Neural progenitor cell (in vitro differentiated cells): ENCODE measurements at regions not wholly inside any gene's neighbourhood (a gene's known extent, or its start where the extent isn't known, plus 50 kb on each side); places are given as distances from the start of the nearest gene placed in this dataset.

Source experiments
- DNase-seq: peaks from one replicate; pipeline ENCODE4 v3.0.0-alpha.2; 2016; ENCODE audit warnings: low spot score
- H2AFZ ChIP-seq: fragments of 200-600 bp; sonication (generic); replicated peaks from 2 replicates; pipeline ENCODE4 v1.6.1; 2016; ENCODE audit warnings: antibody characterized with exemption
- H3F3A ChIP-seq: fragments of 200-600 bp; sonication (generic); 2 replicates; pipeline ENCODE4 v1.6.1; 2016; ENCODE audit warnings: antibody characterized with exemption, low read depth
- H3K27ac ChIP-seq: fragments of 200-600 bp; sonication (generic); 2 replicates; pipeline ENCODE4 v1.5.1; 2016; ENCODE audit warnings: mild to moderate bottlenecking
- H3K27me3 ChIP-seq: fragments of 200-600 bp; sonication (generic); 2 replicates; pipeline ENCODE4 v1.6.1; 2016; ENCODE audit warnings: mild to moderate bottlenecking, moderate library complexity
- H3K36me3 ChIP-seq: fragments of 200-600 bp; sonication (generic); 2 replicates; pipeline ENCODE4 v1.5.1; 2016
- H3K4me1 ChIP-seq: fragments of 200-600 bp; sonication (generic); 2 replicates; pipeline ENCODE4 v1.6.1; 2016; ENCODE audit warnings: mixed run types
- H3K4me2 ChIP-seq: fragments of 200-600 bp; sonication (generic); 2 replicates; pipeline ENCODE4 v1.6.1; 2016
- H3K4me3 ChIP-seq: fragments of 200-600 bp; sonication (generic); 2 replicates; pipeline ENCODE4 v1.5.1; 2016
- H3K79me2 ChIP-seq: fragments of 200-600 bp; sonication (generic); 2 replicates; pipeline ENCODE4 v1.6.1; 2016; ENCODE audit warnings: low read depth
- H3K9ac ChIP-seq: fragments of 200-600 bp; sonication (generic); 2 replicates; pipeline ENCODE4 v1.6.1; 2016
- H3K9me3 ChIP-seq: fragments of 200-600 bp; sonication (generic); 2 replicates; pipeline ENCODE4 v1.5.1; 2016; ENCODE audit warnings: low read depth
- H4K20me1 ChIP-seq: fragments of 200-600 bp; sonication (generic); 2 replicates; pipeline ENCODE4 v1.6.1; 2016; ENCODE audit warnings: low read depth
- H3K27ac Mint-ChIP-seq: 3 replicates; pipeline ENCODE4 v1.8.0; 2021; ENCODE audit warnings: mixed read lengths
- H3K27me3 Mint-ChIP-seq: 2 replicates; pipeline ENCODE4 v1.8.0; 2022; ENCODE audit warnings: low read depth, mild to moderate bottlenecking, inconsistent platforms, moderate library complexity, mixed read lengths; ENCODE audit not compliant: insufficient read depth
- H3K36me3 Mint-ChIP-seq: 3 replicates; pipeline ENCODE4 v1.8.0; 2021; ENCODE audit warnings: mixed read lengths
- H3K4me1 Mint-ChIP-seq: 3 replicates; pipeline ENCODE4 v1.8.0; 2021; ENCODE audit warnings: mixed read lengths
- H3K4me3 Mint-ChIP-seq: 3 replicates; pipeline ENCODE4 v1.8.0; 2021; ENCODE audit warnings: mild to moderate bottlenecking, moderate library complexity, mixed read lengths
- H3K9me3 Mint-ChIP-seq: 3 replicates; pipeline ENCODE4 v1.8.0; 2020; ENCODE audit warnings: mixed read lengths
- EZH2 ChIP-seq: fragments of 200-600 bp; sonication (generic); IDR thresholded peaks from 2 replicates; pipeline ENCODE4 v1.6.1; 2017; ENCODE audit warnings: antibody characterized with exemption, mild to moderate bottlenecking, moderate library complexity
- EZH2phosphoT487 ChIP-seq: fragments of 200-600 bp; sonication (generic); IDR thresholded peaks from 2 replicates; pipeline ENCODE4 v1.6.1; 2017; ENCODE audit warnings: antibody characterized with exemption
- TF ChIP-seq, protein P1 (sequence below): fragments of 200-600 bp; sonication (generic); IDR thresholded peaks from 2 replicates; pipeline ENCODE4 v1.5.1; 2017; ENCODE audit warnings: antibody characterized with exemption, mild to moderate bottlenecking

GRCh38 chr5:3127423-3127911 lies 376.0 kb upstream of the IRX2 start:
- H3K79me2 ChIP-seq: no peaks in the 10 kb centered on the region
- no peaks in the 10 kb centered on the region for H3K36me3 ChIP-seq
- Mint-ChIP-seq H3K4me1 (peaks cover 32% of the 10 kb centered on the region), H3K36me3 (no peaks in the 10 kb centered on the region), H3K9me3 (peaks cover 3% of the 10 kb centered on the region), H3K27me3 (peaks cover 26% of the 10 kb centered on the region), H3K27ac (no peak overlapping the region), H3K4me3 (no peak overlapping the region)
- peaks cover 27% of the 10 kb centered on the region for H3K4me1 ChIP-seq
- no peak overlapping the region for H3K4me3 ChIP-seq
- TF ChIP-seq EZH2phosphoT487 (no peak), EZH2 (no peak)
- TF ChIP-seq, protein P1, sequence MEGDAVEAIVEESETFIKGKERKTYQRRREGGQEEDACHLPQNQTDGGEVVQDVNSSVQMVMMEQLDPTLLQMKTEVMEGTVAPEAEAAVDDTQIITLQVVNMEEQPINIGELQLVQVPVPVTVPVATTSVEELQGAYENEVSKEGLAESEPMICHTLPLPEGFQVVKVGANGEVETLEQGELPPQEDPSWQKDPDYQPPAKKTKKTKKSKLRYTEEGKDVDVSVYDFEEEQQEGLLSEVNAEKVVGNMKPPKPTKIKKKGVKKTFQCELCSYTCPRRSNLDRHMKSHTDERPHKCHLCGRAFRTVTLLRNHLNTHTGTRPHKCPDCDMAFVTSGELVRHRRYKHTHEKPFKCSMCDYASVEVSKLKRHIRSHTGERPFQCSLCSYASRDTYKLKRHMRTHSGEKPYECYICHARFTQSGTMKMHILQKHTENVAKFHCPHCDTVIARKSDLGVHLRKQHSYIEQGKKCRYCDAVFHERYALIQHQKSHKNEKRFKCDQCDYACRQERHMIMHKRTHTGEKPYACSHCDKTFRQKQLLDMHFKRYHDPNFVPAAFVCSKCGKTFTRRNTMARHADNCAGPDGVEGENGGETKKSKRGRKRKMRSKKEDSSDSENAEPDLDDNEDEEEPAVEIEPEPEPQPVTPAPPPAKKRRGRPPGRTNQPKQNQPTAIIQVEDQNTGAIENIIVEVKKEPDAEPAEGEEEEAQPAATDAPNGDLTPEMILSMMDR: no peak
- H2AFZ ChIP-seq: no peak overlapping the region
- no peak for DNase-seq
- H3K27me3 ChIP-seq: peaks cover 12% of the 10 kb centered on the region
- H3F3A ChIP-seq: peaks cover 31% of the 10 kb centered on the region
- H3K9me3 ChIP-seq: no peaks in the 10 kb centered on the region
- H4K20me1 ChIP-seq: peaks cover 15% of the 10 kb centered on the region
- no peak overlapping the region for H3K27ac ChIP-seq
- H3K4me2 ChIP-seq: no peak overlapping the region
- H3K9ac ChIP-seq: no peak overlapping the region

GRCh38 chr5:3126639-3127038 lies 375.2 kb upstream of the IRX2 start:
- no peak for DNase-seq
- Histone ChIP-seq H4K20me1 (peaks cover 22% of the 10 kb centered on the region), H3K9ac (no peak overlapping the region), H2AFZ (no peak overlapping the region), H3K4me2 (no peak overlapping the region), H3K36me3 (no peaks in the 10 kb centered on the region), H3K9me3 (no peaks in the 10 kb centered on the region), H3K4me1 (peaks cover 36% of the 10 kb centered on the region), H3K4me3 (no peak overlapping the region), H3F3A (peaks cover 40% of the 10 kb centered on the region), H3K27ac (no peak overlapping the region), H3K27me3 (peaks cover 20% of the 10 kb centered on the region), H3K79me2 (no peaks in the 10 kb centered on the region)
- H3K27me3 Mint-ChIP-seq: peaks cover 29% of the 10 kb centered on the region
- peaks cover 39% of the 10 kb centered on the region for H3K4me1 Mint-ChIP-seq
- H3K9me3 Mint-ChIP-seq: peaks cover 3% of the 10 kb centered on the region
- TF ChIP-seq EZH2 (no peak), EZH2phosphoT487 (no peak)
- TF ChIP-seq, protein P1: no peak
- H3K36me3 Mint-ChIP-seq: no peaks in the 10 kb centered on the region
- no peak overlapping the region for H3K4me3 Mint-ChIP-seq
- no peak overlapping the region for H3K27ac Mint-ChIP-seq

- peak overlapping the region; percentile 75 for H3K4me2 ChIP-seq
- H3K9me3 Mint-ChIP-seq: peaks cover 3% of the 10 kb centered on the region
- DNase-seq: no peak
- peaks cover 38% of the 10 kb centered on the region for H3K27me3 ChIP-seq
- TF ChIP-seq, protein P1: no peak
- TF ChIP-seq EZH2 (no peak), EZH2phosphoT487 (no peak)
- H3K4me1 Mint-ChIP-seq: peaks cover 60% of the 10 kb centered on the region
- no peak overlapping the region for H2AFZ ChIP-seq
- H4K20me1 ChIP-seq: peaks cover 45% of the 10 kb centered on the region
- peaks cover 56% of the 10 kb centered on the region for H3K4me1 ChIP-seq
- no peaks in the 10 kb centered on the region for H3K36me3 ChIP-seq
- H3F3A ChIP-seq: peaks cover 62% of the 10 kb centered on the region
- no peak overlapping the region for H3K9ac ChIP-seq
- no peaks in the 10 kb centered on the region for H3K9me3 ChIP-seq
- no peak overlapping the region for H3K4me3 ChIP-seq
- H3K27ac Mint-ChIP-seq: no peak overlapping the region
- H3K27me3 Mint-ChIP-seq: peaks cover 34% of the 10 kb centered on the region
- no peak overlapping the region for H3K4me3 Mint-ChIP-seq
- H3K79me2 ChIP-seq: no peaks in the 10 kb centered on the region
- no peaks in the 10 kb centered on the region for H3K36me3 Mint-ChIP-seq
- H3K27ac ChIP-seq: no peak overlapping the region
Measured at GRCh38 chr5:3124410-3124809, 372.9 kb upstream of the IRX2 start.
